NCI-H2196 (cell line): ENCODE measurements at regions not wholly inside any gene's neighbourhood (a gene's known extent, or its start where the extent isn't known, plus 50 kb on each side); places are given as distances from the start of the nearest gene placed in this dataset.

Source experiments
- DNase-seq: peaks from one replicate; lab custom pipeline; 2025; ENCODE audit not compliant: unreplicated experiment; lab: John Stamatoyannopoulos, UW

DNA sequence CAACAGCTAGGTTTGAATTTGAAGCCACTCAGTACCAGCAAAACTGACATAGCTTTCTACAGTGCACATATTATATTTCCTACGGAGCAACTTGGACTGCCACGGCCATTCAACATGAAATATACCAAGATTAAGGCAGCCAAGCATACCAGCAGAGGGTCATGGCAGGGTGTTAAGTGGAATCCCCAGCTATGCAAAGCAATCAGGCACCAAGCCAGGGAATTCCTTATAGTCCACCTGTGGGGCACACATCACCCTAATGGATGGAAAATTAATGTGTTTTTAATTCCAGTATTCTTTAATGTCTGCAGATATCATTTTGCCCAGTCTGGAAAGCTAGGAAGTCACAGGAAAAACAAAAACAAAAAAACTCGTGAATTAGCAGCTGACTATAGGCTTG lies 1190.3 kb downstream of the EFNB2 start:
- no peak for DNase-seq

DNA sequence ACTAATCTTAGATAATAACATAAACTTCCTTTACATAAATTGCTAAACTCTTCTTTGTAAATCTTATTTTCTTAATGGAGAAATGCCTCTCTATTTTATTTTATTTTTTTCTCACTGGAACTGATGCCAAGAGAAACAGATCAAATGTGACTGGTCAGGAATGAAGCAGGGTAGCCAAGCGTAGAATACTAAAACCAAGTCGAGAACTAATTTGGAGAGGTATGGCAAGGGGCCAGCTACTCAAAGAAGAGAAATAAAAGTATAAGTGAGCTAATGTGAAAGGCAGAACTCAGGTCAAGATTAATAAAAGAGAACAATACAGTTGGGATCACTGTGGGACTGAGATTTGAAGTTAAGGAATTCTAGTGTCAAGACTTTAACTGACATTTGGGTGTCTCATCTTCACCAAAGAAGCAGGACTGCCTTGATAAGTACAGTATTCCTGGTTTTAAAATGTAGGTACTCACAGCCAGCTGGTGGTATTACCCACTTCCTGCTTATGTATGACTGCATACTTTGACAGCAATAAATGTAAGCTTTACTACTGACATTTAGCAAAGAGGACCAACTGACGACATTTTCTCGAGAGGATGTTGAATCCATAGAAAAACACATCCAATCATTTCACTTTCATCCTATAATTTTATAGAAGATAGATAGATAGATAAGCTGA lies 1192.2 kb downstream of the EFNB2 start:
- DNase-seq, result no peak

- no peak for DNase-seq
Measured at GRCh38 chr13:105342281-105342820, 1193.1 kb downstream of the EFNB2 start.

- no peak for DNase-seq
Measured at GRCh38 chr13:105341758-105342157, 1193.7 kb downstream of the EFNB2 start.

DNA sequence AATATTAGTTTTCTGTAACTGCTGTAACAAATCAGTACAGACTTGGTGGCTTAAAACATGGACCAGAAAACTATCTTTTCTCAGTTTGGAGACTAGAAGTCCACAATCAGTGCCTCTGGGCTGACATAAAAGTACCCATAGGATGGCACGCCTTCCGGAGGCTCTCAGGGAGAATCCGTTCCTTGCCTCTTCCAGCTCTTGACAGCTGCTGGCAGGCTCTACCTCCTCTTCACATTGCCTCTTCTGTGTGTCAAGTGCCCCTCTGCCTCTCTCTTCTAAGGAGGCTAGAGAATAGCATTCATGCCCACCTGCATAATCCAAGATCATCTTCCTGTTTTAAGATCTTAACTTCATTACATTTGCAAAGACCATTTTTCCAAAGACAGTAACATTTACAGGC lies 1194.2 kb downstream of the EFNB2 start:
- DNase-seq, result no peak

- DNase-seq, result no peak
Measured at GRCh38 chr13:105340061-105340606, 1195.3 kb downstream of the EFNB2 start.

DNA sequence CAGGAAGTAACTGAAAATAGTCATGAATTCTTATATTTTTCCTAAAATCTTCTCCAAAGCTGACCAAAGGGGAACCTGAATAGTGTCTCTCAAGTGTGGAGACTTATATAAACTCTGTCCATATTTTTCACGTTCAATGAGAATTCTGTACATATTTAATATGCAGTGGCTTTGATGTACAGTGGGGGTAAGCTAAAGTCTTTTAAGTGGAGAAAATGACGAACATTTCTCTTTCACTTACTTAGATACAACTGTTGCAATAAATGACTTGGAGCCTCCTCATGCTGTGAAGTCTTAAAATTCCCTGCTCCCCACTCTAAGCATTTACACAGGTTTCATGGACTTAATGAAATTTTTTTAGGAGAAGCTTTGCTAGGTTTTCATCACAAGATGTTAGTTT lies 1196.7 kb downstream of the EFNB2 start:
- DNase-seq, result no peak

GRCh38 chr13:105338006-105338405 lies 1197.5 kb downstream of the EFNB2 start:
- no peak for DNase-seq

- no peak for DNase-seq
Measured at GRCh38 chr13:105336706-105337576, 1198.5 kb downstream of the EFNB2 start.

DNA sequence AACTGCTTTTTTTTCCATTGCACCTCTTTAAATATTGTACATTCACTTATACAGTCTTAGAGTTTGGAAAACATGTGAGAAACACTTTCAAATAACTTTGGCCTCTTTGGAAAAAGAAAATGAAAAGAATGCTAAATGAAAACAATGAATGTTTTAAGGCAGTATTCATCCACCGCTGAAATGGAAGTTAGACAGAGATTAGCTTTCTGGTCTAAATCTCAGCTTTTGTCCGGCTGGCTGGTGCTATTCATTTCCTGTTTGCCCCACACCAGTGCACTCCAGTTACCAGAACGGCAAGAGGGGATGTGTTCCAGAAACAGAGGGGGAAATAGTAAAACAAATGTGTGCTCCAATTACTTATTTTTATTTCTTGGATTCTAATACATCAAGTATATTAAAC lies 1201.3 kb downstream of the EFNB2 start:
- DNase-seq, result no peak

- no peak for DNase-seq
Measured at GRCh38 chr13:105333416-105333815, 1202.0 kb downstream of the EFNB2 start.

GRCh38 chr13:105329359-105329758 lies 1206.1 kb downstream of the EFNB2 start:
- DNase-seq, result no peak

- DNase-seq, result no peak
Measured at GRCh38 chr13:105328212-105328611, 1207.2 kb downstream of the EFNB2 start.

DNA sequence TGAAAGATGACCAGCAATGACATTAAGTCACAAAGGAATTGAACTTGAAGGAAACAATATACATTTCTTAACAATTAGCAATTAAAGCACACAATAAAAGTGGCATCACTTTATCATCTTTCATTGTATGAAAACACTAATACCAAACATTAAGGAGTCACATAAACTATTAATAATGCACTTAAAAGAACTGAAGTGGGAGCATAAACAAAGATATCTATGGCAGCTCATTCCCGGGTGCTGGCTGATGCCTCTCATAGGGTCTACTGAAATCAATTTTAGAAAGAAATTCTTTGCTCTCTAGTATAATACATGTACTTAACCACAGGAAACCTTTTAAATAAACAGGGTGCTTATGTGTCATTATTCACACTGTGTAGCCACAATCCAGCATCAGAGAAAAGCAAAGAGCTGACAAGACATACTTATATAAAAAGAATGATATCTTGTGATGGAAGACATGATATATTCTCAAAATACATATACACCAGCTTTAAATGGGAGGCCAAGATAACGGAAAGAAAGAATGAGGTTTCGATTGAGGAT lies 1207.8 kb downstream of the EFNB2 start:
- DNase-seq, result no peak

DNA sequence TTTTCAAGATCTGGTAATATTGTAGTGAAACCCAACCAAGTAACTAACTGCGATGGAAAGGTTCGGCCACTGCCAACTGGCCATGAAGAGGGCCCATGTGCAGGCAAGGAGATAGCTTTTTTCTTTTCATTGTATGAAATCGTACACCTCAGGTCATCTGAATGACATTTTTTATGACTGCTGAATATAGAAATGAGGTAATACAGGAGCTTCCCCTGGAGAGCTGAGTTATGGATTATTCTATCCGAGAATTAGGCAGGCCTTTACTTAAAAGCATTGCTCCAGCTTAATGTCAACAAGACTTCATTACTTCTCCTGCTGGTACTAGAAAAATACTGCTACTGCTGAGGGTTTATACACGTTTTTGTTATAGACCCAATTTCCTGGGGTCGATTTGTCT lies 1215.6 kb downstream of the EFNB2 start:
- DNase-seq, result no peak

GRCh38 chr13:105316731-105317130 lies 1218.7 kb downstream of the EFNB2 start:
- no peak for DNase-seq

- no peak for DNase-seq
Measured at GRCh38 chr13:105312906-105313305, 1222.6 kb downstream of the EFNB2 start.

- no peak for DNase-seq
Measured at GRCh38 chr13:105311094-105311493, 1224.4 kb downstream of the EFNB2 start.

GRCh38 chr13:105307776-105308175 lies 1227.7 kb downstream of the EFNB2 start:
- DNase-seq, result no peak

DNA sequence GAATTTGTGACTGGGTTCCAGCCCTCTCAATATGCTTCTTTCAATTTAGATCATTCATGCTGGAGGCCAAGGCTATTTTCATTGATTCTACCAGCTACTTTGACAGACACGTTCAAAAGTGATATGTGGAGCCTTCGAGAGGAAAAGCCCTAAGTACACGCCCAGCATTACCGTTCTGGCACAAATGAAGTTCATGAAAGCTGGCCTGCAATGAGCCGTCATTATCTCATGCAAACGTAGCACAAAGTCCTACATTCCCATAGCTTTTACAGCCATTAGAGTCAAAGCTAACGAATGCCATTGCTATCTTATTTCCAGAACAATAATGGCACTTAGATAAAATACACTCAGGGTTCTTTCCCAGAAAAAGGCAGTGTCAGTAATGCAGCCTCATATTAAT lies 1237.6 kb downstream of the EFNB2 start:
- no peak for DNase-seq

GRCh38 chr13:105291987-105292386 lies 1243.5 kb downstream of the EFNB2 start:
- DNase-seq, result no peak

DNA sequence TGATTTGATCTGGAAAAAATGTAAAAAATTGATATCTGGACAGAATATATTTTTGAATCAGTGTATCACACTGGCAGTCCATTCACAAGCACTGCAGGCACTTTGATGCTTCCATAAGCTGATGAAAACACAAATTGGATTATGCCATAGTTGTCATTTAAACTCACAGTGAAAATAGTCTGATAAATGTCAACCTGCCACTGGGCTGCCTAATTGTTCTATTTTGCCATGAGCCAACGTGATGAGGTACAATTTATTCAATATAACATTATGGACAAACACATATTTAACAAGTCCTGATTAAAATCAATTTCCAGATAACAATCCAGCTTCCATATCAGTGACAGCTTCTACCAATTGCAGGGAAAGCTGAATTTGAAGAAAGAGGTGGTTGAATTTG lies 1244.9 kb downstream of the EFNB2 start:
- no peak for DNase-seq
